HCT116 (cell line): ENCODE measurements at regions not wholly inside any gene's neighbourhood (a gene's known extent, or its start where the extent isn't known, plus 50 kb on each side); places are given as distances from the start of the nearest gene placed in this dataset.

Experiments
- ATF3 ChIP-seq: IDR thresholded peaks from 2 replicates; pipeline ENCODE4 v1.6.1; 2012
- CEBPB ChIP-seq: IDR thresholded peaks from 2 replicates; pipeline ENCODE4 v1.6.1; 2012; ENCODE audit warnings: low read depth
- CTCF ChIP-seq, 3 experiments: fragments of 200-600 bp in 1 of 3; sonication (generic) in 1 of 3; IDR thresholded peaks in 2 of 3; conservative IDR thresholded peaks in 1 of 3; 2 replicates each; pipeline ENCODE4 v1.5.1; 2012 to 2017; ENCODE audit warnings: low read depth in 2 of 3, low read length in 2 of 3, antibody characterized with exemption in 1 of 3, borderline replicate concordance in 1 of 3, control low read depth in 1 of 3, mild to moderate bottlenecking in 1 of 3, mixed read lengths in 1 of 3, mixed run types in 1 of 3, moderate library complexity in 1 of 3; ENCODE audit not compliant: insufficient read depth in 1 of 3
- EZH2 ChIP-seq: fragments of 200-600 bp; sonication (generic); IDR thresholded peaks from 2 replicates; pipeline ENCODE4 v1.6.1; 2017; ENCODE audit warnings: antibody characterized with exemption, mixed run types
- EZH2phosphoT487 ChIP-seq: fragments of 200-600 bp; IDR thresholded peaks from 2 replicates; pipeline ENCODE4 v1.6.1; 2018; ENCODE audit warnings: antibody characterized with exemption, borderline replicate concordance
- POLR2A ChIP-seq: IDR thresholded peaks from 2 replicates; pipeline ENCODE4 v1.7.0; 2011; ENCODE audit warnings: borderline replicate concordance; ENCODE audit not compliant: insufficient read depth, insufficient read length; ENCODE audit errors: extremely low read depth
- POLR2AphosphoS5 ChIP-seq: IDR thresholded peaks from 2 replicates; pipeline ENCODE4 v1.6.1; 2011; ENCODE audit warnings: mild to moderate bottlenecking, low read depth, low read length, moderate library complexity
- RAD21 ChIP-seq: IDR thresholded peaks from 2 replicates; pipeline ENCODE4 v1.6.1; 2012; ENCODE audit warnings: low read depth, mild to moderate bottlenecking
- REST ChIP-seq: IDR thresholded peaks from 2 replicates; pipeline ENCODE4 v1.6.1; 2012; ENCODE audit warnings: low read depth
- SIN3A ChIP-seq: IDR thresholded peaks from 2 replicates; pipeline ENCODE4 v1.6.1; 2012; ENCODE audit warnings: low read depth
- SP1 ChIP-seq: IDR thresholded peaks from 2 replicates; pipeline ENCODE4 v1.6.1; 2012; ENCODE audit warnings: low read depth
- SRF ChIP-seq: IDR thresholded peaks from 2 replicates; pipeline ENCODE4 v1.6.1; 2012; ENCODE audit warnings: low read depth
- TCF7L2 ChIP-seq: IDR thresholded peaks from 2 replicates; pipeline ENCODE4 v1.7.0; 2011; ENCODE audit warnings: borderline replicate concordance, inconsistent platforms; ENCODE audit not compliant: insufficient read depth, insufficient read length; ENCODE audit errors: extremely low read depth
- ZBTB33 ChIP-seq: IDR thresholded peaks from 2 replicates; pipeline ENCODE4 v1.6.1; 2011; ENCODE audit warnings: mild to moderate bottlenecking, low read length, moderate library complexity; ENCODE audit not compliant: insufficient replicate concordance; ENCODE audit errors: extremely low read depth

GRCh38 chr10:4353964-4354363, 472.0 kb upstream of the AKR1E2 start:
- TF ChIP-seq CTCF (IDR thresholded peaks at IDR 0.05 in 2 of 3, conservative IDR thresholded peaks at IDR 0.05 in 1 of 3; ENCODE audit: borderline replicate concordance in 1 of 3, insufficient read depth in 1 of 3, low read depth in 2 of 3, low read length in 2 of 3) (no peak), POLR2A (no peak), ATF3 (no peak), TCF7L2 (no peak), SIN3A (no peak), REST (no peak), SRF (no peak), EZH2 (no peak), POLR2AphosphoS5 (no peak), CEBPB (no peak), EZH2phosphoT487 (no peak), ZBTB33 (no peak), RAD21 (0 out of 2 replicates have a peak, but pooled peaks have one; percentile 11), SP1 (peak; percentile 35; the same call in 1 of the 2 replicates)
